ENCODE measurements at regions not wholly inside any gene's neighbourhood (a gene's known extent, or its start where the extent isn't known, plus 50 kb on each side); places are given as distances from the start of the nearest gene placed in this dataset.

- intact Hi-C loops (cut with micrococcal nuclease) (no loop called here), in situ Hi-C loops (cut with MboI) (no loop called here)
- Histone ChIP-seq H3K9me3 (replicated peaks; ENCODE audit: control insufficient read depth, insufficient read depth, low read depth, low read length) (peaks cover 1% of the 10 kb centered on the region), H3K4me3 (no peak overlapping the region), H3K27me3 (ENCODE audit: control insufficient read depth in 2 of 2, insufficient read depth in 2 of 2, low read length in 2 of 2) (no peaks in the 10 kb centered on the region), H3K4me2 (ENCODE audit: insufficient read depth, low read length) (no peak overlapping the region), H2AFZ (ENCODE audit: low read depth, low read length) (no peak overlapping the region), H3K36me3 (ENCODE audit: control insufficient read depth, insufficient read depth, low read length) (no peaks in the 10 kb centered on the region), H3K79me2 (ENCODE audit: control insufficient read depth, insufficient read depth, low read length) (no peaks in the 10 kb centered on the region), H3K27ac (ENCODE audit: extremely low read depth, low read depth, low read length) (no peak overlapping the region), H3K9me1 (ENCODE audit: control insufficient read depth, insufficient read depth, low read length) (no peaks in the 10 kb centered on the region), H4K20me1 (replicated peaks; ENCODE audit: control insufficient read depth, insufficient read depth, low read length) (no peaks in the 10 kb centered on the region), H3K4me1 (replicated peaks in 1 of 2; ENCODE audit: control insufficient read depth in 2 of 2, insufficient read depth in 2 of 2, low read length in 2 of 2) (no peaks in the 10 kb centered on the region), H3K9ac (ENCODE audit: insufficient read depth in 1 of 2, low read depth in 2 of 2, low read length in 2 of 2) (no peak overlapping the region)
- ChIA-PET CTCF (ENCODE audit: low intra/inter-chr PET ratio) (no interaction called here), POLR2A (no interaction called here)
- TF ChIP-seq KLF13 (tag; IDR thresholded peaks at IDR 0.05; ENCODE audit: borderline replicate concordance, low read depth) (no peak), CBX5 (IDR thresholded peaks at IDR 0.05; ENCODE audit: borderline replicate concordance, low read depth) (no peak), ZFP36 (IDR thresholded peaks at IDR 0.05; ENCODE audit: low read depth, low read length, partially characterized antibody) (no peak), MED1 (CRISPR knock-in tag; IDR thresholded peaks at IDR 0.05; ENCODE audit: borderline replicate concordance) (no peak)
- ATAC-seq (no peak), DNase-seq (ENCODE audit: extremely low read depth in 1 of 4, low spot score in 3 of 4) (no peak), FAIRE-seq (no peak)
- BruUV-seq (replicated peaks): no TSS peak
- WGBS (ENCODE audit: insufficient coverage, low coverage, missing lambda C conversion rate): 0% methylated on average over 4 of the region's 4 CpGs
These were observed 275.1 kb downstream of the C6orf118 start for GRCh38 chr6:165034271-165034741.

- no peaks in the 10 kb centered on the region; the same call in none of the 2 replicates for H3K9me3 ChIP-seq (replicated peaks; ENCODE audit: control insufficient read depth, insufficient read depth, low read depth, low read length)
- ATAC-seq (no peak), FAIRE-seq (no peak), DNase-seq (ENCODE audit: extremely low read depth in 1 of 4, low spot score in 3 of 4) (no peak)
- in situ Hi-C loops (cut with MboI) (no loop called here), intact Hi-C loops (cut with micrococcal nuclease) (no loop called here)
- POLR2A ChIA-PET: no interaction called here
- H3K9ac ChIP-seq (ENCODE audit: insufficient read depth in 1 of 2, low read depth in 2 of 2, low read length in 2 of 2): no peak overlapping the region
- no peak overlapping the region for H3K27ac ChIP-seq (ENCODE audit: extremely low read depth, low read depth, low read length)
- no peaks in the 10 kb centered on the region for H3K27me3 ChIP-seq (ENCODE audit: control insufficient read depth in 2 of 2, insufficient read depth in 2 of 2, low read length in 2 of 2)
- H3K4me2 ChIP-seq (ENCODE audit: insufficient read depth, low read length): no peak overlapping the region
- H3K36me3 ChIP-seq (ENCODE audit: control insufficient read depth, insufficient read depth, low read length): no peaks in the 10 kb centered on the region
- H3K9me1 ChIP-seq (ENCODE audit: control insufficient read depth, insufficient read depth, low read length): no peaks in the 10 kb centered on the region
- no peaks in the 10 kb centered on the region for H3K4me1 ChIP-seq (replicated peaks in 1 of 2; ENCODE audit: control insufficient read depth in 2 of 2, insufficient read depth in 2 of 2, low read length in 2 of 2)
- CTCF ChIA-PET (ENCODE audit: low intra/inter-chr PET ratio): no interaction called here
- no peaks in the 10 kb centered on the region for H3K79me2 ChIP-seq (ENCODE audit: control insufficient read depth, insufficient read depth, low read length)
- H4K20me1 ChIP-seq (replicated peaks; ENCODE audit: control insufficient read depth, insufficient read depth, low read length): no peaks in the 10 kb centered on the region
- no TSS peak for BruUV-seq (replicated peaks)
- WGBS (ENCODE audit: insufficient coverage, low coverage, missing lambda C conversion rate): 3% methylated on average over 7 of the region's 7 CpGs
- H3K4me3 ChIP-seq: no peak overlapping the region
- H2AFZ ChIP-seq (ENCODE audit: low read depth, low read length): no peak overlapping the region
- TF ChIP-seq CHCHD3 (CRISPR knock-in tag; IDR thresholded peaks at IDR 0.05): no peak
- TF ChIP-seq CXXC5 (CRISPR knock-in tag; IDR thresholded peaks at IDR 0.05): no peak
- no peak for TF ChIP-seq NFRKB (IDR thresholded peaks at IDR 0.05; ENCODE audit: low read depth)
- TF ChIP-seq SRSF7 (optimal IDR thresholded peaks at IDR 0.05; ENCODE audit: low read depth, low read length): no peak
- no peak for TF ChIP-seq CEBPB (tag; IDR thresholded peaks at IDR 0.05)
- TF ChIP-seq TCF7L2 (IDR thresholded peaks at IDR 0.05; ENCODE audit: low read depth, low read length): no peak
- no peak for TF ChIP-seq PTRF (tag; IDR thresholded peaks at IDR 0.05)
- TF ChIP-seq TEAD2 (tag; IDR thresholded peaks at IDR 0.05): no peak
- no peak for TF ChIP-seq ZNF121 (CRISPR knock-in tag; conservative IDR thresholded peaks at IDR 0.05)
- TF ChIP-seq ATF3 (IDR thresholded peaks at IDR 0.05): no peak
- no peak for TF ChIP-seq ATF3 (CRISPR knock-in tag; conservative IDR thresholded peaks at IDR 0.05)
- no peak for TF ChIP-seq U2AF2 (optimal IDR thresholded peaks at IDR 0.05; ENCODE audit: low read depth, low read length)
- no peak for TF ChIP-seq BHLHE40 (IDR thresholded peaks at IDR 0.05; ENCODE audit: low read length)
- no peak for TF ChIP-seq JUN (IDR thresholded peaks at IDR 0.05; ENCODE audit: borderline replicate concordance, low read depth, low read length)
- no peak for TF ChIP-seq JUN (CRISPR knock-in tag; IDR thresholded peaks at IDR 0.05; ENCODE audit: borderline replicate concordance)
These were observed 277.9 kb downstream of the C6orf118 start for GRCh38 chr6:165031502-165031901.

Measured in K562 (cell line).